GM18508 (cell line): ENCODE measurements at regions not wholly inside any gene's neighbourhood (a gene's known extent, or its start where the extent isn't known, plus 50 kb on each side); places are given as distances from the start of the nearest gene placed in this dataset.

Experiments used
- ATAC-seq: cut with Tn5 transposase; IDR thresholded peaks from one replicate; pipeline ENCODE4 v1.9.1; 2021; ENCODE audit warnings: moderate number of reproducible peaks; ENCODE audit not compliant: insufficient read depth, unreplicated experiment

DNA sequence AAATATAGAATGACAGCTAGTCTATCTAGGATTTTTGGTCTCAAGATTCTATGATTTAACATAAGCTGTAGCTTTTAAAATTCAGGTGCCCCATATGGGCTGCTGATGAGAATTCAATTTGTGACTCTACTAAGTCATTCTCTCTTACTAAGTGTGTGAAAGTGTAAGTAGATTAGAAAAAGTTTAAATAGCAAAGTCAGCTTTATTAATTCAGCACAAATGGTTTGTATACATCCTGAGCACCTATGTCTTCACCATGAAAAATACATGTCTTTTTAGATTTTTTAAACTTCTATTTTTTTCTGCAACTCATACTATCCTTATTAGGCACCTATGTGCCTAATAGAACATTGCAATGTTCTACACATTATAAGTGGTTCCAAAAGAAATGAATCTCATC lies 157.1 kb downstream of the METTL4 start:
- no peak for ATAC-seq

DNA sequence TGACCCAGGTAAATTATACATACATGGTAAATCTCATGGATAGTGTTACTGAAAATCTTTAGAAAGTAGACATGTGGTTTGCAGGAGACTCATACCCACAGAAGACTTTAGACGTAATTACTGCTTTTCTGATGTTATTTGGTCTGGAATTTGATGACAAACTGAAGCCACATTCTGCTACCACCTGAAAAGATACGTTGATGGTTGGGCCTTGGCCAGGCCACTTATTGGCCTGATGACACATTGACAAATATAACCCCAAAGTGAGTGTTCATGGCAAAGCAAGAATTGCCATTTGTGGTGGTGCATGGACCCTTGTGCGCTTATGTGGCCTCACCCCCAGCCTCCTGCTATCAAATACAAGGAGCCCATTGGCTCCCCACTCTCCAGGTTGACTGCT lies 155.6 kb downstream of the METTL4 start:
- ATAC-seq = no peak

DNA sequence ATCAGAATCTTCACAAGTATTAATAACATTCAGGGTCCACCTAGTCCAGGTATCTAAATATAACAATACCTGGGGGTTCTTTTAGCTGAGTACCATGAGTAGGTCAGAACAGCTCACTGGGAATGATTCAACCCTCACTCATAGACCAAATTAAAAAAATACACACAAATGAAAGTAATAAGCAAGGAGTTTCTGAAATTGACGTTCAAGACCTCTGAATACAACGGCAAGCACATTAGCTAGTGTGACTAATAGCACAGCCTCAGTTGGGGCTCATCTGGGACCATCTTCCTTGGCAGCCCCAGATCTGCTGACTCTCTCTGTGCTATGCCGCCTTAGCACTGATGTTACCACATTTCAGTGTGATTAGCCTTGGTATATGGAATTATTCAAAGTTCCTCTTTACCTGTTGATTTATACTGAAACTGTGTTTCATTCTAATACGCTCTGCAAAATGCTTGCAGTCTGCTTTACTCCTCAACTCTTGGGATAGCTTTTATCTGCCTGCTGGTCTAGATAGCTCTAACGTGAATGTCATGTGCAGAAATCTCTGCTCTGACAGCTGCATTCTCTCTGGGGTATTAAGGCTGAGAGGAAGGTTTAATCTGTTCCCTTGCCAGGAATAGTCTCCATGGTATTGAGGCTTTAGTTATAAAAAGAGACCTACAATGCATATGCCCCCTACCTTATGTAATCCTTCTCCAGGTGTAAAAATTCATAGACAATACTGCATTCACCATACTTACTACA lies 153.3 kb downstream of the METTL4 start:
- ATAC-seq = no peak

DNA sequence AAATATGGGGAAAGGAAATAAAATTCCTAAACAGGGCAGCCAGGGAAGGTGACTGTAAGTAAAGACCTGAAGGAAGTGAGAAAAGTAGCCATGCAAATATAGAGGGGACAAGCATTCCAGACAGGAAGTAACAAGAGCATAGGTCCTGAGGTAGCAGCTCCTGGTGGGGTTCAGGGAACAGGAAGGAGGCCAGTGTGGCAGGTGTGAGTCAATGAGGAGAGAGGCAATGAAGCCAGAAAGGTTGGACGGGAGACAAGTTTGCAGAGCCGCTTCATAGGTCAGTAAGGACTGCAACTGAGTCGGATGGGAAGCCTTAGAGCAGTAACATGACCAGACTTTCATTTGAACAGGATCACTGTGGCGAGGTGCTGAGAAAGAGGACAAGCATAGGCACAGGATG lies 150.9 kb downstream of the METTL4 start:
- no peak for ATAC-seq

DNA sequence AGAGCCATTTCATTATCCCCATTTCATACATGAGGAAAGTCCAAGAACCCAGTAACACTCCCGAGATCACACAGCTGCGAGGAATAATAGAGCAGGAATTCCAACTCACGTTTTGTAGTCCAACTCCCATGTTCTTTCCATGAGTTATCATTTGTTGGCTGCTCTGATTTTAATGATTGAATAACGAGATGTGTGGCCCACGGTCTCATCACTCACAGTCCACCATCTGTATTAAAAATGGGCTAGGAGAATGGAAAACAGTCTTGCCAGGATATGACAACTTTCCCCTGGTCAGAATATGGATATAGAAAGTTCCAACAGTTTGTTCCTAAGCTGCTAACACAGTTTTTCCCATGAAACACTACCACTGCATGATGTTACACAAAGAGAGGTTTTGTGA lies 147.5 kb downstream of the METTL4 start:
- ATAC-seq = no peak

DNA sequence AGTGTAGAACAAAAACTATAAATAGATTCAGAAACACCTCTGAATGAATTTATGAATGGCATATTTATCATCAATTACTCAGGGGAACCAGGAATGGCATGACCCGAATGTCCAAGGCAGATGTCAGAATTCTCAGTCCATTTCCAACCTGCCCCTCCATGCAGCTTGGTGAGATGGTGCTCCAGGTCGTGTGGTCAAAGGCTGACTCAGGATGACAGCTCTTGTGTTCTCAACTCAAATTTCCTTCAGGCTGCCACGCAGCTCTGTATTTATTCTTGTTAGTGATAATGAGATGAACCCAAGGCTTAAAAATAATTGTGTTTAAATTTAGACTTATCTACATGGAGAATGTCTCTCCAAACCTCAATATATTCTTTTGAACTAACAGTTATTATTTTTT lies 146.9 kb downstream of the METTL4 start:
- ATAC-seq = no peak

DNA sequence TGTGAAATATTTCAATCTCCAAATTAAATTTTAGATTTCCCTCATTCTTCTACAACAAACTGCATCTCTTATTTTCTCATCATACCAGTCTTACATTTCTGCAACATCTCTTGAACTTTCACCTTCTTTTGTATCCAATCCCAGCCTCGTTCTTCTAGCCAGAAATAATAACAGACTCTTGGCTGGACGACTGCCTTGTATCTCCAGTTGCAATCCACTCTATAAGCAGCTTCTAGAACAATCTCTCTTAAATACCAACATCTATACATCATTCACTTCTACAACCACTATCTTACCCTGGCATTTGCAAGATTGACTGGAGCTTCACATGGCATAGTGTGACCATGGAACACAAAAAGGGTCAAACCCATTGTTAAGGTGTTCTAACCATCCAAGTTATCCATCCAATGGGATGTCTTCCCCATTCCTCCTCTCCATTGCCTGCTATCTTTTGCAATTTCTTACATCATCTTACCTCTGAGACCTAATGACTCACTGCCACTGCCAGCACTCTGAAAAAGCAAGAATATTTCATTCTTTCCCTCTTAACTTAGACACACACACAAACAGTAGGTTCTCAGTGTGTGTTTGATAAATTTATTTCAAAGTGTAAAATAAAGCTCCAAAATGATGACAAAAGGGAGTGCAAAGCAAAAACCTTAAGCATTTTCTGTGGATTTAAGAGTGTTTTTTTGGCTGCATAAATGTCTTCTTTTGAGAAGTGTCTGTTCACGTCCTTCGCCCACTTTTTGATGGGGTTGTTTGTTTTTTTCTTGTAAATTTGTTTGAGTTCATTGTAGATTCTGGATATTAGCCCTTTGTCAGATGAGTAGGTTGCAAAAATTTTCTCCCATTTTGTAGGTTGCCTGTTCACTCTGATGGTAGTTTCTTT lies 145.6 kb downstream of the METTL4 start:
- ATAC-seq = no peak

DNA sequence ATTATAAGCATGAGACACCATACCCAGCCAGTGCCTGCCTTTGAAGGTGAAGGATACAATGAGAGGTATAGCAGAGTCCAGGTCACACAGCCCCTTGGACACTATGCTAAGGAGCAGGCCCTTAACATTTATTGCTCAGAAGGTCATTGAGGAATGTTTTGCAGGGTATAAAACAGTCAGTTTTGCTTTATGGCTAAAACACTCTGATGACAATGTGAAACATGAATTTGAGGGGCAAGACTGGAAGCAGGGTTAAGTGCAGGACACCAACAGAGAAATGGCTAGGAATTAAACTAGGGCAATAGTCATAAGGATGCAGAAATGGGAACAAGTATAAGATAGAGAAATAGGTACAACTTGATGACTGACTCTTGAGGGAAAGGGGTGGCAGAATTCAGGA lies 141.1 kb downstream of the METTL4 start:
- ATAC-seq = no peak

DNA sequence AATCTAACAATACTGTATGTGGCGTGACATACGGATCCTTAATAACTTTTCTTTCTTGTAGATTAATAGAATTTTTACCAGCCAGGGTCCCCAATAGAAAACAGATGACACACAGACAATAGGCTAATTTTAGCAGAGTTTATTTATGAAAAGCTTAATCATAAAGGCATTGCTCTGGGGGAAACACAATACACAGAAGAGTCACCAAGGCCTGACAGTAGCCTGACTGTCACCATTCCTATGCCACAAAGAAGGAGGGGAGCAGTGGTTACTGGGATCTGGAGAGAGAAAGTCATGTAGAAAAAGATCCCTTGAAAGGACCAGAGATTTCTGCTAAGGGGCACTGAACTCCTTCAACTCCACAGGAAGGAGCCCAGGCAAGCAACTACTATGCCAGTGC lies 139.5 kb downstream of the METTL4 start:
- no peak for ATAC-seq

DNA sequence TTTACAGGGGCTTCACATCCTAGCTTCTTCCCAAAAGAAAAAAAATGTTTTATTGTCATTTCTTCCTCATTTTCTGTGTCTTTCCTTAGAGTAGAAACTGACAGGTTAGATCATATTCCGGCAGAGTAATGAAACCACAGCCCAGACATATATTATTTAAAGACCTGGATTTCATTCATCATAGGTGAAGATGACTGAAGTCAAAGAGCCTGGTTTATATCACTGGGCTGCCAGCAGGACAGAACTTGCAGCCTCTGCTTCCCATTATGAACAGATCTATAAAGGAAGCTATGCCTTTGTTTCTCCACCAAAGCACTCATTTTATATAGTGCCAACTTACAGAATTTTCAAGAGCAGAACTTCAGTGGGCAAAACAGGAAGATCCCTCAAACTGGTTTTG lies 137.9 kb downstream of the METTL4 start:
- ATAC-seq = no peak

DNA sequence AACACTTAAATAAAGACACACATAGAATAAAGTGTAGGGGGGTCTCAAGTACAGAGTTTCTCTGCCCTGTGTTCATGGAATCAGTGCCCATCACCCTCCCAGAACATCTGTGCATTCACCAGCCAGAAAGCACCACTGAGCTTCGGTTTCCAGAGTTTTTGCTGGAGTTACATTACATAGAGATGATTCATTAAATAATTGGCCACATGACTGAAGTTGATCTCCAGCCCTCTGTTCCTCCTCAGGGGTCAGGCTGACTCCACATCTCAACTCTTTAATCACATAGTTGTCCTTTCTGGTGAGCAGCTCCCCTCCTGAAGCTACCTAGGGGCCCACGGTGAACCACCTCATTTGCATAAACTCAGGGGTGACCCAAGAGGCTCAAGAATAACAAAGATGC lies 129.8 kb downstream of the METTL4 start:
- no peak for ATAC-seq

DNA sequence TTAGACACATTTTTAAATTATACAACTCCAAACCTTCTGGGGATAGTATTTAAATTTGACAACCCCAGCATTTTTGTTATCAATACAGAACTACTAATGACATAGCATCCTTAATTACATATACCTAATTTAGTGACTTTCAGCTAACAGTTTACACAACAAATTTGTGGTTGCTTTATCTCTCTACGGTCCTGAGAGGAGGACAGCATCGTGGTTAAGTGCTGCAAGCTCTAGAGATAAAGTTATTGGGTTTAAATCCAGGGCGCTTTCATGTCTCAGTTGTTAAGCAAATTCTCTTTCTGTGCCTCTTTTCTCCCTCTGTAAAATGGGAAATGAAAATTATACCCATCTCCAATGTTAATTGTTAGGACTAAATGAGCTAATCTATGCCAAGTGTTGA lies 129.3 kb downstream of the METTL4 start:
- no peak for ATAC-seq

DNA sequence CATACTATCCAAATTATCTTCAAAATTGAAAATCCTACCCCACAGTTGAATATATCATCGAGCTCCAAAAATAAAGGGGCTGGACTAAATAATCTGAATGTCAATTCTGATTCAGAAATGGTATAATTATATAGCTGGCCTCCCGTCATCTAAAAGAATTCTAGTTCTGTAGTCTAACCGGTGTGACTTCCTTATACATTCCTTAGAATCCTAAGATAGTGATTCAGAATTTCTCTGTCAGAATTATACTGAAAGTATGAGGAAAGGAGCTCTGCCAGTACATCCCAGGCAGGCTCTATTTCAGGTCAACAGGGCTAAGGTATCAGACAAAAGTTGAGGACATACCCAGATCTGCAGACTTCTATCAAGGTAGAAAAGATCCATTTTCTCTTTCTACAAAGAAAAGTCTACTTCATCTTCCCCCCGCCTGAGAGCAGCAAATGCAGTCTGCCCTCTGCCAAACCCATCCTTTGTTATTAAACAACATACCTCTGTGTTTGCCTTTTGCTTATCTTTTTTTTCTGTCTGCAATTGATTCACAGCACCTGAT lies 128.5 kb downstream of the METTL4 start:
- ATAC-seq = no peak

DNA sequence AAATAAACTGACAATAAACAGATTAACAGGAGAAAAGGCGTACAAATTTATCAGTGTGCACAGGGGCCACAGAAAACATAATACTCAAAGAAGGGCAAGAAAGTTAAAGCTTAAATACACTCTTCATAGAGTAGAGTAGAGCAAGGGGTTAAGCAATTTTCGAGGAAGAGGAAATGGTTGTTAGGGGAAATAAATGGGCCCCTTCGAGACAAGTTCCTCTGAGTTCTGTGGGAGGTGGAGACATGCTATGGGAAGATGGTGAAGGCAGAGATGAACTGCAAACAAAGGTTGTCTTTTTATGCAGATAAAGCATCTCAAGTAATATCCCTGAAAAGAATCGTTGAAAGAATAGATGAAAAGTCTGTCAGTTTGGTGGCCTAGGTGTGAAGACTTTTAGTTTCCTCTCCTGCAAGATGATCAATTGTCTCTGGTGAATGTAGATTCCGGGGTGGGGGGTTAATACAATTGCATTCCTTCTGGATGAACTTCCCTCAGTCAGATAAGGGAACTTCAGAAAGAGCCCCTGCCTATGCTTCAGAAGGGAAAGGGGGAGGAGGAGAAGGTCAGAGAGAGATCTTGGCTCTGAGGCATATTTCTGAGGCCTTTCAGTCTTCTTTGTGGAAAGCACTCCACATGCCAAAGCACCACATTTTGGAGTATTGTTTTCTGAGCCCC lies 127.0 kb downstream of the METTL4 start:
- ATAC-seq = no peak

DNA sequence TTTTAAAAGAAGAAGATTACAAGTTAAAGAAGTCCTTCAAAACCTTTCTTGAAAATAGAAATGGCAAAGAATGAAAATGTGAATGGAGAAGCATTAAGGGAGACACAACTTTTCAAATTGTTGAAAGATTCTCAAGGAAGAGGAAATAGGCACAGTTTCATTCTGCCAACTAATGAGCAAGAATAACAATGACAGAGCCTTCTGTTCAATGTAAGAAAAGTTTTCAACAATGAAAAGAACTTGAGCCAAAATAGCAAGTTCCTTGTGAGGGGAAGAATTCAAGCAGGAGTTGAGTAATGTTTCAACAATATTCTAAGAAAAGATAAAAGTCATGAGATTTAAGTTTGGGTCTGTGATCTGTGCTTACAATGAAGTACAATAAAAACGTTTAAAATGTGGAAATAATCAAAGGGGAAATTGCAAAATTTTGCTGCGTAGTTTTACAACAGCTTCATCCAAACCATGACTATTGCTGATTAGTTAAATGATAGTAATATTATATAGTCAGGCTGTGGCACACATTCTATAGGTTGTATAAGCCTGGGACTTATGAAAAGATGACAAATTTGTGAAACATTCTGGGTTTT lies 122.6 kb downstream of the METTL4 start:
- ATAC-seq = no peak

DNA sequence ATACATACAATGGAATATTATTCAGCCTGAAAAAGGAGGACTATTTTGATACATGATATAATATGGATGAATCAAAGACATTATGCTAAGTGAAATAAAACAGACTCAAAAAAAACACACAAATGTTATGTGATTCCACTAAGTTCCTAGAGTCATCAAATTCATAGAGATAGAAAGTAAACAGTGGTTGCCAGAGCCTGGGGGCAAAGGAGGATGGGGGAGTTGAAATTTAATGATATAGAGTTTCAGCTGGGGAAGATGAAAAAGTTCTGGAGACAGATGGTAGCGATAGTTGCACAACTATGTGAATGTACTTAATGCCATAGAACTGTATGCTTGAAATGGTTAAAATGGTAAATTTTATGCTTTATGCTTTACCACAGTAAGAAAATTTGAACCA lies 119.7 kb downstream of the METTL4 start:
- ATAC-seq = no peak

DNA sequence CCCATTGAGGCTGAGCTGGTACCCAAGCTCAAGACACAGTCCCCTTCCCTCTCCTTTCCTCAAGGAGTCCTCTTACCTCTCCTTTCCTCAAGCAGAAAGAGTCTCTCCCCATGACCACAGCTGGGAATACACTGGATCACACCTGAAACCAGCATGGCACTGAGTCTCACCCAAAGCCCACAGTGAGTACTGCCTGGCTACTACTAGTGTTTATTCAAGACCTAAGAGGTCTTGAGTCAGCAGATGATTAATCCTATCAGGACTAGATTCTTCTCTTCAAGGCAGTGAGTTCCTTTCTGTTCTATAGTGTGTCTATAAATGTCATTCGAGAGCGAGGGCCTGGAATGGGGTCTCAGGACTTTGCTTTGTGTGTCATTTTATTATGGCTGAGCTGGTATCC lies 111.4 kb downstream of the METTL4 start:
- no peak for ATAC-seq

DNA sequence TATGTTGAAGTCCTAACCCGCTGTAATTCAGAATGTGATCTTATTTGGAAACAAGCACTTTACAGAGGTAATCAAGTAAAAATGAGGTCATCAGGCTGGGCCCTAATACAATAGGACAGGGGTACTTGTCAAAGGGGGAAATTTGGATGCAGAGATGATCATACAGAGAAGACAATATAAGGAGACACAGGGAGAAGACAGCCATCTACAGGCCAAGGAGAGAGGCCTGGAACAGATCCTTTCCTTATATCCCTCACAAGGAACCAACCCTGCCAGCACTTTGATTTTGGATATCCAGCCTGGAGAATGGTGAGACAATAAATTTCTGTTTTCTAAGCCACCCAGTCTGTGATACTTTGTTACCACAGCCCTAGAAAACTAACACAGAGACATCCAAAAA lies 104.3 kb downstream of the METTL4 start:
- ATAC-seq = no peak

DNA sequence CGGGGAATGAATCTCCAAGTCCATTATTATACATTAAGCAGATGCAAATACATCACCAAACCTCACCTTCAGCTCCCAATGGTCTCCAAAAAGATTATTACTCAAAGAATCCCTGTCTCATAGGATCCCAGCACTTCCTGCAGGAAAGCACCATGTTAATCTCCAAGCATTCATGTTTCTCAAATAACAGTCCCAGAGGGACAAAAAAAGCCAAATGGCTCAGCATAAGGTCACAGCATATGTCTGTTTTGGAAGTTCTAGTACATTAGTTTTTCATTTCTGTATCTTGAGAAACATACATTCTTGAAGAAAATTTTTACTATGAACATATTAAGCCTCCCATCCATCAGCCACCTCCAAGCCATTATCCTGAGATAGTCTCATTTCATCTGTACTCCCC lies 103.3 kb downstream of the METTL4 start:
- ATAC-seq = no peak

DNA sequence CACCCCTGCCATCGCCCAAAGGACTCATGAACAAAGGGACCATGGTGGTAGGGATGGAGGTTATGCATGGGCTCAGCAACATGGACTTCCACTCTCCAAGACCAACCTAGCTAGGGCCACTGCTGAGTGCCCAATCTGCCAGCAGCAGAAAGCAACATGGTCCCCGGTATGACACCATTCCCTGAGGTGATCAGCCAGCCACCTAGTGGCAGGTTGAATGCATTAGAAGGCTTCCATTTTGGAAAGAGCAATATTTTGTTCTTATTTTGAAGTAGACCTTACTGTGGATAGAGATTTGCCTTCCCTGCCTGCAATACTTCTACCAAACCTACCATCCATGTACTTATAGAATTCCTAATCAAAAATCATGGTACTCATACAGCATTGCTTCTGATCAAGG lies 99.8 kb downstream of the METTL4 start:
- ATAC-seq = no peak

DNA sequence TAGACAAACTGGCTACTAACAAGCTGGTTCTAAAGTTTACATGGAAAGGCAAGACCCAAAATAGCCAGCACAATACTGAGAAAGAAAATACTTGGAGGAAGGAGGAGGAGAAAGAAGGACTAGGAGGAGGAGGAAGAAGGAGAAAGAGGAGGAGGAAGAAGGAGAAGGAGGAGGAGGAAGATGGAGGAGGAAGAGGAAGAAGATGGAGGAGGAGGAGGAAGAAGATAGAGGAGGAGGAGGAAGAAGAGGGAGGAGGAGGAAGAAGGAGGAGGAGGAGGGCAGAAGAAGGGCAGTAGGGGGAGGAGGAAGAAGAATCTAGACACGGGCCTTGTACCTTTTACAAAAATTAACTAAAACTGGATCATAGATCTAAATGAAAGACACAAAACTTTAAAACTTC lies 92.6 kb downstream of the METTL4 start:
- no peak for ATAC-seq
